Peyer's patch (tissue), 4 donors: ENCODE measurements at regions not wholly inside any gene's neighbourhood (a gene's known extent, or its start where the extent isn't known, plus 50 kb on each side); places are given as distances from the start of the nearest gene placed in this dataset.
"Not testable (repeated sequence)": the region's sequence is repeated elsewhere in the genome, so short reads cannot be mapped to it uniquely, and the experiment has no call there.

Experiments used
- DNase-seq, 3 donors: peaks; one replicate each; pipeline ENCODE4 v3.0.0-alpha.2; 2017 to 2019
- H3K27ac ChIP-seq, 4 donors: fragments of 200-600 bp; sonication (generic); one replicate each; pipeline ENCODE4 v1.5.1; 2016 to 2019
- H3K27me3 ChIP-seq, 2 donors: fragments of 200-600 bp; sonication (generic); one replicate each; pipeline ENCODE4 v1.5.1; 2019
- H3K36me3 ChIP-seq, 3 donors: fragments of 200-600 bp; sonication (generic); one replicate each; pipeline ENCODE4 v1.5.1; 2016 to 2019
- H3K4me1 ChIP-seq, 4 donors: fragments of 200-600 bp; sonication (generic); one replicate each; pipeline ENCODE4 v1.5.1; 2016 to 2019
- H3K4me3 ChIP-seq, 4 donors: fragments of 200-600 bp; sonication (generic); 1 replicate in 3 of 4; 2 replicates in 1 of 4; pipeline ENCODE4 v1.5.1; 2016 to 2019; ENCODE audit warnings: mild to moderate bottlenecking in 1 of 4
- H3K9me3 ChIP-seq, 4 donors: fragments of 200-600 bp; sonication (generic); one replicate each; pipeline ENCODE4 v1.5.1; 2016 to 2019; ENCODE audit warnings: mild to moderate bottlenecking in 1 of 4
- CTCF ChIP-seq, 6 experiments: fragments of 450-650 bp in 4 of 6; fragments of 200-600 bp in 2 of 6; sonication (generic) in 1 of 6; IDR thresholded peaks; one replicate each; pipeline ENCODE4 v1.5.1; 2017 to 2019; ENCODE audit warnings: antibody characterized with exemption in 6 of 6, mild to moderate bottlenecking in 3 of 6, moderate library complexity in 1 of 6
- POLR2A ChIP-seq, 2 donors: fragments of 450-650 bp; IDR thresholded peaks; one replicate each; pipeline ENCODE4 v1.5.1; 2017; ENCODE audit warnings: antibody characterized with exemption in 2 of 2, mild to moderate bottlenecking in 2 of 2, moderate library complexity in 2 of 2

GRCh38 chr3:153513236-153513635 lies 351.2 kb downstream of the RAP2B start:
- Histone ChIP-seq H3K9me3 (no peaks in the 10 kb centered on the region), H3K4me1 (no peaks in the 10 kb centered on the region), H3K36me3 (no peaks in the 10 kb centered on the region), H3K4me3 (no peak overlapping the region), H3K27ac (no peak overlapping the region), H3K27me3 (no peaks in the 10 kb centered on the region)
- no peak for TF ChIP-seq CTCF (IDR thresholded peaks at IDR 0.05)
- TF ChIP-seq POLR2A (IDR thresholded peaks at IDR 0.05) = no peak
- no peak for DNase-seq

- Histone ChIP-seq H3K36me3 (no peaks in the 10 kb centered on the region), H3K27me3 (no peaks in the 10 kb centered on the region), H3K4me3 (no peak overlapping the region), H3K9me3 (no peaks in the 10 kb centered on the region), H3K4me1 (no peaks in the 10 kb centered on the region), H3K27ac (no peak overlapping the region)
- no peak for TF ChIP-seq POLR2A (IDR thresholded peaks at IDR 0.05)
- TF ChIP-seq CTCF (IDR thresholded peaks at IDR 0.05) = no peak
- DNase-seq = no peak
Observed at GRCh38 chr3:153528473-153528872, 366.4 kb downstream of the RAP2B start.

GRCh38 chr3:153539263-153539662 lies 377.2 kb downstream of the RAP2B start:
- no peaks in the 10 kb centered on the region for H3K36me3 ChIP-seq
- no peak overlapping the region for H3K27ac ChIP-seq
- no peaks in the 10 kb centered on the region for H3K4me1 ChIP-seq
- no peaks in the 10 kb centered on the region for H3K9me3 ChIP-seq
- no peaks in the 10 kb centered on the region for H3K27me3 ChIP-seq
- TF ChIP-seq CTCF (IDR thresholded peaks at IDR 0.05) = no peak
- no peak for TF ChIP-seq POLR2A (IDR thresholded peaks at IDR 0.05)
- DNase-seq = no peak
- H3K4me3 ChIP-seq = no peak overlapping the region

- Histone ChIP-seq H3K4me1 (no peaks in the 10 kb centered on the region), H3K36me3 (no peaks in the 10 kb centered on the region), H3K27ac (no peak overlapping the region), H3K27me3 (no peaks in the 10 kb centered on the region), H3K9me3 (no peaks in the 10 kb centered on the region), H3K4me3 (no peak overlapping the region)
- TF ChIP-seq POLR2A (IDR thresholded peaks at IDR 0.05) (no peak), CTCF (IDR thresholded peaks at IDR 0.05) (no peak)
- no peak for DNase-seq
Observed at GRCh38 chr3:153545471-153545870, 383.4 kb downstream of the RAP2B start.

- H3K27me3 ChIP-seq = no peaks in the 10 kb centered on the region
- H3K4me3 ChIP-seq = no peak overlapping the region
- no peak for TF ChIP-seq CTCF (IDR thresholded peaks at IDR 0.05)
- TF ChIP-seq POLR2A (IDR thresholded peaks at IDR 0.05) = no peak
- no peaks in the 10 kb centered on the region for H3K4me1 ChIP-seq
- H3K27ac ChIP-seq = no peak overlapping the region
- H3K36me3 ChIP-seq = no peaks in the 10 kb centered on the region
- DNase-seq = no peak
- H3K9me3 ChIP-seq = no peaks in the 10 kb centered on the region
Observed at GRCh38 chr3:153547970-153548369, 385.9 kb downstream of the RAP2B start.

GRCh38 chr3:153549686-153550085 lies 387.7 kb downstream of the RAP2B start:
- not testable (repeated sequence) for DNase-seq, H3K4me3 ChIP-seq, H3K27ac ChIP-seq, H3K4me1 ChIP-seq, H3K27me3 ChIP-seq, H3K36me3 ChIP-seq, H3K9me3 ChIP-seq
